HL-60 (cell line): ENCODE measurements at regions not wholly inside any gene's neighbourhood (a gene's known extent, or its start where the extent isn't known, plus 50 kb on each side); places are given as distances from the start of the nearest gene placed in this dataset.

Experiments used
- CTCF ChIP-seq: IDR thresholded peaks from one replicate; pipeline ENCODE4 v1.5.1; 2011; ENCODE audit warnings: low read length, control low read depth, inconsistent platforms; ENCODE audit not compliant: insufficient read depth
- POLR2AphosphoS5 ChIP-seq: IDR thresholded peaks from 2 replicates; pipeline ENCODE4 v1.6.1; 2012; ENCODE audit warnings: low read depth

GRCh38 chr1:73273886-73274285 lies 924.1 kb downstream of the LRRIQ3 start:
- no peak for TF ChIP-seq CTCF
- TF ChIP-seq POLR2AphosphoS5 = no peak
